GM12872 (cell line): ENCODE measurements at regions not wholly inside any gene's neighbourhood (a gene's known extent, or its start where the extent isn't known, plus 50 kb on each side); places are given as distances from the start of the nearest gene placed in this dataset.

Source experiments
- CTCF ChIP-seq: IDR thresholded peaks from 3 replicates; pipeline ENCODE4 v1.5.1; 2011; ENCODE audit warnings: low read depth, mild to moderate bottlenecking, low read length, moderate library complexity; ENCODE audit not compliant: insufficient read depth

GRCh38 chr12:14071833-14072232 lies 90.4 kb upstream of the GRIN2B start:
- TF ChIP-seq CTCF = no peak

GRCh38 chr12:14072987-14073386 lies 91.6 kb upstream of the GRIN2B start:
- TF ChIP-seq CTCF = no peak

- TF ChIP-seq CTCF = no peak
Observed at GRCh38 chr12:14075797-14076393, 94.5 kb upstream of the GRIN2B start.

- TF ChIP-seq CTCF = no peak
Observed at GRCh38 chr12:14076538-14076937, 95.1 kb upstream of the GRIN2B start.

DNA sequence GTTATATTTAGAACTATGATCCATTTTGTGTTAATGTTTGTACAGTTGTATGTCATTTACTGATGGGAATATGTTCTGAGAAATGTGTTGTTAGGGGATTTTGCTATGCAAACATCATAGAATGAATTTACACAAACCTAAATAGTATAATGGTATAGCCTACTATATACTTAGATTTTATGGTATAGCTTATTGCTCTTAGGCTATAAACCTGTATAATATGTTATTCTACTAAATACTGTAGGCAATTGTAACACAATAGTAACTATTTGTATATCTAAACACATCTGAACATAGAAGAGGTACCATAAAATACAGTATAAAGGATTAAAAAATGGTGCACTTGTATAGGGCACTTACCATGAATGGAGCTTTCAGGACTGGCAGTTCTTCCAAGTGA lies 105.4 kb upstream of the GRIN2B start:
- TF ChIP-seq CTCF = no peak

DNA sequence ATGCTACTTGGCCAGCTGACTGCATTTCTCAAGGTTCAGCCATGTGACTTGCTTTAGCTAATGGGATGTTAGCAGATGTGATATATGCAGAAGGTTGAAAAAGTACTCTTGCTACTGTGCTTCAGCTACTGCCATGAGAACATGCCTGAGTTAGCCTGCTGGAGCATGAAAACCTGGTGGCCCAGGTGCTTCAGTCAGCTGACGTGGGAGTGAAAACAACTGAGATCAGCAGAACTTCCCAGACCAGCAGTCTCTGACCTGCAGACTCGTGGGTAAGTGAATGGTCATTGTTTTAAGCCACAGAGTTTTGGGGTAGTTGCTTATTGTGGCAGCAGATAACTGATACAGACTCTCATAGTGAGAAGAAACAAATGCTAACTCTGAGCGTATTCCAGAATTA lies 118.6 kb upstream of the GRIN2B start:
- TF ChIP-seq CTCF = no peak

GRCh38 chr12:14111230-14111865 lies 129.9 kb upstream of the GRIN2B start:
- TF ChIP-seq CTCF = peak; percentile 87
